Type B pancreatic cell (in vitro differentiated cells): ENCODE measurements at regions not wholly inside any gene's neighbourhood (a gene's known extent, or its start where the extent isn't known, plus 50 kb on each side); places are given as distances from the start of the nearest gene placed in this dataset.

Source experiments
- DNase-seq: peaks from one replicate; pipeline ENCODE4 v3.0.0; 2021; ENCODE audit warnings: mixed read lengths; ENCODE audit not compliant: unreplicated experiment; ENCODE audit errors: extremely low spot score
- H3K27ac Mint-ChIP-seq: 2 replicates; pipeline ENCODE4 v1.8.0; 2021; ENCODE audit warnings: mild to moderate bottlenecking, mixed read lengths
- H3K27me3 Mint-ChIP-seq: 2 replicates; pipeline ENCODE4 v1.8.0; 2021; ENCODE audit warnings: mixed read lengths
- H3K36me3 Mint-ChIP-seq: 2 replicates; pipeline ENCODE4 v1.8.0; 2021; ENCODE audit warnings: mixed read lengths
- H3K4me1 Mint-ChIP-seq: one replicate; pipeline ENCODE4 v1.8.0; 2021; ENCODE audit warnings: mixed read lengths; ENCODE audit not compliant: unreplicated experiment
- H3K4me3 Mint-ChIP-seq: 2 replicates; pipeline ENCODE4 v1.8.0; 2021; ENCODE audit warnings: mild to moderate bottlenecking, mixed read lengths
- H3K9me3 Mint-ChIP-seq: 2 replicates; pipeline ENCODE4 v1.8.0; 2021; ENCODE audit warnings: mixed read lengths
- CTCF ChIP-seq: fragments of 200-600 bp; sonication (generic); conservative IDR thresholded peaks from 2 replicates; pipeline ENCODE4 v1.5.0; 2021; ENCODE audit warnings: antibody characterized with exemption, mild to moderate bottlenecking

- no peak for TF ChIP-seq CTCF
- peaks cover 4% of the 10 kb centered on the region for H3K9me3 Mint-ChIP-seq
- no peaks in the 10 kb centered on the region for H3K36me3 Mint-ChIP-seq
- H3K27me3 Mint-ChIP-seq, result no peaks in the 10 kb centered on the region
- DNase-seq, result no peak
- no peak overlapping the region for H3K4me3 Mint-ChIP-seq
- no peak overlapping the region for H3K27ac Mint-ChIP-seq
- H3K4me1 Mint-ChIP-seq, result peaks cover 8% of the 10 kb centered on the region
Observed at GRCh38 chr5:67474597-67475238, 278.1 kb upstream of the CD180 start.

- H3K36me3 Mint-ChIP-seq, result no peaks in the 10 kb centered on the region
- peaks cover 4% of the 10 kb centered on the region for H3K9me3 Mint-ChIP-seq
- H3K4me1 Mint-ChIP-seq, result no peaks in the 10 kb centered on the region
- DNase-seq, result no peak
- no peak overlapping the region for H3K4me3 Mint-ChIP-seq
- no peak for TF ChIP-seq CTCF
- H3K27ac Mint-ChIP-seq, result no peak overlapping the region
- H3K27me3 Mint-ChIP-seq, result no peaks in the 10 kb centered on the region
Observed at GRCh38 chr5:67467110-67467509, 270.5 kb upstream of the CD180 start.

GRCh38 chr5:67465537-67466207 lies 269.1 kb upstream of the CD180 start:
- H3K27me3 Mint-ChIP-seq, result no peaks in the 10 kb centered on the region
- H3K4me3 Mint-ChIP-seq, result no peak overlapping the region
- no peaks in the 10 kb centered on the region for H3K36me3 Mint-ChIP-seq
- no peak for TF ChIP-seq CTCF
- no peak for DNase-seq
- H3K9me3 Mint-ChIP-seq, result no peaks in the 10 kb centered on the region
- H3K27ac Mint-ChIP-seq, result no peak overlapping the region
- no peaks in the 10 kb centered on the region for H3K4me1 Mint-ChIP-seq

- DNase-seq, result no peak
- no peaks in the 10 kb centered on the region for H3K4me1 Mint-ChIP-seq
- no peaks in the 10 kb centered on the region for H3K9me3 Mint-ChIP-seq
- H3K27me3 Mint-ChIP-seq, result no peaks in the 10 kb centered on the region
- no peak for TF ChIP-seq CTCF
- no peak overlapping the region for H3K4me3 Mint-ChIP-seq
- H3K36me3 Mint-ChIP-seq, result no peaks in the 10 kb centered on the region
- H3K27ac Mint-ChIP-seq, result no peak overlapping the region
Observed at GRCh38 chr5:67462147-67462546, 265.5 kb upstream of the CD180 start.

- no peak overlapping the region for H3K27ac Mint-ChIP-seq
- no peak for DNase-seq
- no peak overlapping the region for H3K4me3 Mint-ChIP-seq
- no peaks in the 10 kb centered on the region for H3K27me3 Mint-ChIP-seq
- H3K36me3 Mint-ChIP-seq, result no peaks in the 10 kb centered on the region
- no peak for TF ChIP-seq CTCF
- no peaks in the 10 kb centered on the region for H3K4me1 Mint-ChIP-seq
- H3K9me3 Mint-ChIP-seq, result no peaks in the 10 kb centered on the region
Observed at GRCh38 chr5:67459253-67459652, 262.7 kb upstream of the CD180 start.
